ENCODE measurements at regions not wholly inside any gene's neighbourhood (a gene's known extent, or its start where the extent isn't known, plus 50 kb on each side); places are given as distances from the start of the nearest gene placed in this dataset.
"Not testable (repeated sequence)": the region's sequence is repeated elsewhere in the genome, so short reads cannot be mapped to it uniquely, and the experiment has no call there.

DNA sequence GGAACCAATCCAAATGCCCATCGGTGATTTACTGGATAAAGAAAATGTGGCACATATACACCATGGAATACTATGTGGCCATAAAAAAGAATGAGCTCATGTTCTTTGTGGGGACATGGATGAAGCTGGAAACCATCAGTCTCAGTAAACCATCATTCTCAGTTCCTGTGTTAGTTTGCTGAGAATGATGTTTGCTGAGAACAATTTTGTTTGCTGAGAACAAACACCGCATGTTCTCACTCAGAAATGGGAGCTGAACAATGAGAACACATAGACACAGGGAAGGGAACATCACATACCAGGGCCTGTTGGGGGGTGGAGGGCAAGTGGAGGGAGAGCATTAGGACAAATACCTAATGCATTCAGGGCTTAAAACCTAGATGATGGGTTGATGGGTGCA lies 185.5 kb downstream of the ANXA1 start:
- not testable (repeated sequence) for DNase-seq

DNA sequence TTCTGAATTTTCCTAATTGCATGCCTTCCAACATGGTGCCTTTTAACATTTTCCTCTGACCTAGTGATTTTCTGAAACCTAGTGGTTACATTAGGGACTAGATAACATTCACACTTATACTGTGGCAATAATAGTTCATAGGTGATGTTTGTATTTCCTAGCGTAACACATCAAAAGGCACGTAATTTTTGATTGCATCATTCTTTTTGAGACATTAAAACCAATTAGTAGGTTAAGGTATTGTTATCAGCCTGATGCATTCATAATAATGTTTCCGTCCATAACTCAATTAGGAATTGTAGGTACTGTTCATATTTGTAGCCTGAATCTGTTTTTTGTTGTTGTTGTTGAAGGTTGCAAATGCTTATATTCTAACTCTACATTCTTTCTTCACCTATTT lies 192.4 kb downstream of the ANXA1 start:
- no peak for DNase-seq

DNA sequence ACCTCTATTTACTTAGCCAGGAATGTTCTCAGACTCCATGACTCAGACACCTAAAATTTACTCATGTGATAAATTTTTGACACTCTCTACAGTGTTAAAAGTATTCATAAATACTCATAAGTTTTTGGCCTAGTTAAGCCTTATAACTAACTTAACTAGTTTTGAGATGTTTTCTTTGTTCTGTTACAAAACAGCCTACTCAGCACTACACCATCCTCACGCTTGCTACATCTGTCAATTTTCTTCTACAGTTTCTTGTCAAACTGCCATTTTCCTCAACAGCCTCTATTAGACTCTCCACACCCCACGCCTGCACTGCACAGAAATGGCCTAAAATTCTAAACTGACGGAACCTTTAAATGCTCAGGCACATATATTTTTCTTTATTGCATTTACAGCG lies 195.5 kb downstream of the ANXA1 start:
- no peak for DNase-seq

DNA sequence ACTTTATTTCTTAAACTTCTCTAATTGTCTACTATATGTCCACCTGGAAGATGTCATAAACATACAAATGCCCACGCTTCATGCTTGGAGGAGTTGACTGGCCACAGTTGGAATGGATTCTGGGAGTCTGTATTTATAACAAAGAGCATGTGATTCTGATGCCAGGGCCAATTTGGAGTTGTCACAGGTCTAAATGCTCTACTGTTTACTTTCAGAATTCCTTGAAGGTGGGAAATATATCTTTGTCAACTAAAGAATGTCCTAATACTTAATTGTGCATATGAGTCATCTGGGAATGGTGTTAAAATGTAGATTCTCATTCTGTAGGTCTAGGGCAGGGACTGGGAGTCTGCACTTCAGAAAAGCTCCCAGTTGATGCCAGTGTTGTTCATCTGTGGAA lies 196.1 kb downstream of the ANXA1 start:
- DNase-seq: no peak

DNA sequence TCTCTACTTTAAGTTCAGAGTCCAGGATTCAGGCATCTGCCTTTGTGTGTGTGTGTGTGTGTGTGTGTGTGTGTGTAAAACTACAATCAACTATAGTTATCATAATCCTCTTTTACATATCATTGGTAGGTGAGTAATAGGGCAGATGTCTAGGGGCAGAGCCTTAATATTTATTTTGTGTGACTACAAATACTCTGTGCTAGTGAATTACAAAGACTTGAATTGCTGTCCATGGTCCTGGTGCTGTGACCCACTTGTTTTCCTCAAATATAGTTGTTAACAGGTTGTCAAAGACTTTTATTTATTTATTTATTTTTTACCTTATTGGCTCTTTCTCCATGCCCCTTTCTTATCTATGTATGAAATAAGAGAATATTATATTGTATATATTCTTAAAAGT lies 196.8 kb downstream of the ANXA1 start:
- DNase-seq: no peak

DNA sequence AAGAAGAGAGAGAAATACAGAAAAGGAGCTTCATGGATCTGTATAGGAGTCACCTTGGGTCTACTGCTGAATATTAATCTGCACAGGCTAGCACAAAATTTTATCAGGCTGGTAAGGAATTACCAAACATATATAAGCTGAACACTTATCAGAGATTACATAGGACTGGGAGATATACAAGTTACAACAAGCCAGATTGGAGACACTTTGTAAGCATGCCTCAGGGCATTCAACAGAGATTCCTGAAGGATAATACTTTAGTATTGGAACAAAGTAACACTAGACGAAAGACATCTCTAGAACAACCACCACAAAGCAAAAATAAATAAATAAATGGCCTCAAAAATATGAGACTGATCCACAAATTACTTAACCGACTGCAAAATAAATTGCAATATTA lies 197.8 kb downstream of the ANXA1 start:
- DNase-seq: no peak

DNA sequence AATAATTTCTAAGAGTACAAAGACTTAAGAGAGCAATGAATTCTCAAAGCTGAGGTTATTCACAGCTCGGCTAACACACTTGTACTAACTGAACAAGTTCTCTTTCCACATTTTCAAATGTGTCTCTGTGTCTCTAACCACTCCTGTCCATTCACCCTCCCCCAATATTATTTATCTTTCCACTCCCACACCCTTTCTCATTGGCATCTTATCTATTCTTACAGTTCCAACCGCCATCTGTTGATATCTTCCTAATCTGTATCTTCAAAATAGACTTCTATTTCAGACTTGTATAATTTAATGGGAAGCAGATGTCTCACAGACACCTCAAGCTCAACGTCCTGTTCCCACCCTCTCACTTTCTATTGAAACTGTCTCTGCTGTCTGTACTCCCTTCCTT lies 205.9 kb downstream of the ANXA1 start:
- no peak for DNase-seq

DNA sequence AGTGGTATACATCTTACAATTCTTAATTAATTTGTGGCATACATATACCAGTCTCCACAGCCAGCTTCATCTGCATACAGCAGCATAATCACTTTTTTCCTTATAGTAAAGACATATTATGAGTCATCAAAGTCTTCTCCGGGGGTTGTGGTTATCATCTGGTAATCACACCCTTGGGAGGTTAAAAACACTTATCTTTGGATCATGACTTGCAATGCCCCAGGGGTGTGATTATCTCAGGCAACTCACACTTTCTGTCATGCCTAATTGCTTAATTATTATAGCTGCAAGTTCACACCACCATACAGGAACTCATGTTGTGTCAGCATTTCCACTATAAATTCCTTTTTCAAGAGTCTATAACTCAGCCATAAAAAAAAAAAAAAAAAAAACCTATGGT lies 218.4 kb downstream of the ANXA1 start:
- no peak for DNase-seq

DNA sequence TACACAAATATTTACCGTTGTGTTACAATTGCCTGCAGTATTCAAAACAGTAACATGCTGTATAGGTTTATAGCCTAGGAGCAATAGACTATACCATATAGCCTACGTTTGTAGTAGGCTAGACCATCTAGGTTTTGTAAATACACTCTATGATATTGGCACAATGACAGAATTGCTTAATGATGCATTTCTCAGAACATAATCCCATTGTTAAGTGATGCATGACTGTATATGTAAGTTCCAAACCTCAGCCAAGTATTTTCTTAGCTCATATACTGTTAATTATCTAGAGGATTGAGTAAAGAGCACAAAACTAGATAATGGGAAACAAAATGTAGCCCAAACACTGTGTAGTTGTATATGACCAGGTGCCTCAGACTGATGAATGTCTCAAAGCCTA lies 220.1 kb downstream of the ANXA1 start:
- no peak for DNase-seq

DNA sequence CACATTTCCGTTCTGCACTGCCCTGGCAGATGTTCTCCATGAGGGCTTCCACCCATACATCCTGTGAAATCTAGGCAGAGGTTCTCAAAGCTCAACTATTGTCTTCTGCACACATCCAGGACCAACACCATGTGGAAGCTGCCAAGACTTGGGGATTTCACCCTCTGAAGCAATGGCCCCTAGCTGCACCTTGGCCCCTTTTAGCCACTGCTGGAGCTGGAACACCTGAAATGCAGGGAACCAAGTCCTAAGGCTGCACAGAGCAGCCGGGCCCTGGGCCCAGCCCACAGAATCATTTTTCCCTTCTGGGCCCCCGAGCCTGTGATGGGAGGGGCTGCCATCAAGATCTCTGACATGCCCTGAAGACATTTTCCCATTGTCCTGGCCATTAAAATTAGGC lies 228.7 kb downstream of the ANXA1 start:
- DNase-seq: no peak

DNA sequence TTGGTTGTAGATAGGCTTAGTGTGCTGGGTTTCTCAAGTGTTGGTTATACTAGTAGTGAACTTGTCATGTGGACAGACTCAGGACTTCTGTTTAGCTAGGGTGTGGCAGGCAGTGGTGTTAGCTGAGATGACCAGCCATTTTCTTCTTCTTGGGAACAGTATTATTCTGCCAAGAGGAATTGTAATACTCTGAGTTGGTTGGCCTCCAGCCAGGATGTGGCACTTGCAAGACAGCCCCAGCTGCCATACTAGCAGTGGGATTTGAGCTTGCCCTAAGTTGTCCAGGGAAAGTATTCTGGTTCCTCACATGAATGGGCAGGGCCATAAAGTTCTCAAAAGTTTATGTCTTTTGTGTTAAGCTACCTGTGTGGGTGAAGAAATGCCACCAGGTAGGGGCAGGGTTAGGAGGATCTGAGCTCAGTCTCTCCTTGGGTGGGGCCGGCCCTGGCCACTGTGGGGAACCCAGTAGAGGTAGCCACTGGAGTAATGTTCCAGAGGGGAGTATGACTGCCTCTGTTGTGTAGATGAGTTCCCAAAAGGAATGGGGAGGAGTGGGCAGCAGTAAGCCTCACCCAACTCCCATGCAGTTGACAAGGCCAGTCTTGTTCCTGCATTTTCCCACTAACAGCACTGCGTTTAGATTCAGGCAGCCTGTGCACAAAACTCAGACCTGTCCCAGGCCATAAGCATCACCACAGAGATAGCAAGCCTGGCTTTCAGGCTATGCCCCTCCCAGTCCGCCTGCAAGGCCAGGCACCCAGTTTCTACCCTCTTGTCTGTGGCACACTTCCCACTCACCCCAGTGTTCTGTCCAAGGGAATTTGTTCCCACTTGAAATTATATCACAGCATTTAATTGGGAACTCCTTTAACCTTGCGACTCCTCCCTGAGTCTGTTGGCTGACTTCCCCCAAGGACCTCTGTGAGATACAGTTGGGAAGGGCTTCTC lies 250.7 kb downstream of the ANXA1 start:
- no peak for DNase-seq

DNA sequence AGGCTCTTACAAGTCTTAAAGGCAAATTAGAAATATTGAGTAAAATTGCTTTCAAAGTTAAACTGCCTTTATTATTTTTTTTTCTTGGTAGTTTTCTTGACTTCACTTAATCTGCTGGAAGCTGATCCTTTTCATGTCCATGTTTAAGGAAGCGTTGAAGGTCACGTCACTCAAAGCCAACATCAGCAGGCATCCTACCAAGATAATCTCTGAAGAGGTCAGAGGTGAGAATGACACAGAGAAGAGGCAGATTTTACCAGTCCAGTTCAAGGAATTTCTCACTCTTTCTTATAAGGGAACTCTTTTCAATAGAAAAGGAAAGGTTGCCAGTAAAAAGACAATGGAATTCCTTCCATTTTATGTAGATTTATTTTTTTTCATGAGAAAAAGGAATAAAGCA lies 259.8 kb downstream of the ANXA1 start:
- DNase-seq: no peak

DNA sequence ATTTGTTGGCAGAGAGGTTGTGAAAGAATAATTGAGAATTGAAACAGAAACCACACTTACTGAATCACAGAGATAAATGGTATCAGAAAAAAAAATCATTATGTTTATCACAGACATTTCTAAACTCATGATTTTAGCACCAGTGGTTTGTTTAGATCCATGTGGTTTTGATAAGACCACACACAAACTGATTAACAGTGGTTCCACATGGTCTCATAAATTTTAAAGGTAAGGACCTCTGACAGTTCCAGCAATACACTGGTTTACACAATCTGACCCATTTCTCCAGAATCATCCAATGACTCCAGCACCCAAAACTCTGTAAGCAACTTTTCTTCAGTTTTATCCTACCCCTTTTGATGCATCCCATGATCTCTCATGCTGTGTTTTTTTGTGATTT lies 261.2 kb downstream of the ANXA1 start:
- no peak for DNase-seq

DNA sequence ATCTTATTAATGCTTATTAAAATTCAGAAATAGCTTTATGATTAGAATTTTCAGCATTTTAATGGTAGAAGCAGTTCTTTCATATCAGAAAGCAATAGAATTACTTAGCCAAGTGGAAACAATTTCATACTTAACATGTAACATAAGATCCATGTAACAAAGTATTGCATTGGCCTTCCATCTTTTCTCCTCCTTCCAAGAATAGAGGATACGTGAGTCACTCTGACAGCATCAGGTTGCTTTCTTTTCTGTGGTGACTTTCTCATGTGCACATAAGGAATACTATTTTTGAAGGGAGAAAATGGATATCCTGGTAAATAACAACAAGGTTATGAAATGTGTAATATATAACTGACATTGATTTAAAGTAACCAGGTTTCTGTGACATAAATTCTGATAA lies 272.2 kb downstream of the ANXA1 start:
- no peak for DNase-seq

DNA sequence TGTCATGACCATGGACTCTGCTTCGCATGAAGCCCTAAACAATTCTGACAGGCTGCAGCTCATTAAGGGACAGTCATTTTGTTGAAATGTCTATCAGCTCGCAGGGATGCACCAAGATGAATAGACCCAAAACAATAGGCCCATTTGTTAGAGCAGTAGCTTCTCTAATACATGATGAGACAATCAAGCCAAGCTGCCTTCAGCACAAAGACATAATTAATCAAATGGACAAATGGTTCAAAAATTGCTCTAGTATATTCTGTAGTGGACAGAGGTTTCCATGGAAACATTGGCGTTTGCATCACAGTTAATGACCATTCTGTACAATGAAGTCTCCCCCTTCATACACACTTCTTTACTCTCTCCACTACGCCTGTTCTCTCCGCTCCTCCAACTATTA lies 274.6 kb downstream of the ANXA1 start:
- DNase-seq: peak in 7 of 58 donors; percentile 1 to 32 (median 3)

DNA sequence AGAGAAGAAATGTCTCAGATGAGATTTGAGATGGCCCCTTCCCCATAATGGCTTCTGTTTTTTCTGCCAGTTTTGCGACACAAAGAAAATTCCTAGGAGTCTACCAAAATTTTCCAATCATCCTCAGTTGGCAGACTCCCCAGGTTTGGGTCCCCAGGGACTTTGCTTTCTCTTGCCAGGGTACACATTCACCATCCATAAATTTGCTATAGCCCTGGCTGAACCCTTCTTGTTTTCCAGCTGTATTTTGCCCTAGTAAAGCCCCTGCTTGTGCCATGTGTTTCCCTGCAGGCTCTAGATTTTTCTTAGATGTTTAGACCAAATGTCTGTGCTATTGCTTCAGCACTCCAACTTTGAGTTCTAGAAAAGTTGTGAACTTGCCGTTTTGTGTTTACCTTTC lies 283.2 kb downstream of the ANXA1 start:
- no peak for DNase-seq

DNA sequence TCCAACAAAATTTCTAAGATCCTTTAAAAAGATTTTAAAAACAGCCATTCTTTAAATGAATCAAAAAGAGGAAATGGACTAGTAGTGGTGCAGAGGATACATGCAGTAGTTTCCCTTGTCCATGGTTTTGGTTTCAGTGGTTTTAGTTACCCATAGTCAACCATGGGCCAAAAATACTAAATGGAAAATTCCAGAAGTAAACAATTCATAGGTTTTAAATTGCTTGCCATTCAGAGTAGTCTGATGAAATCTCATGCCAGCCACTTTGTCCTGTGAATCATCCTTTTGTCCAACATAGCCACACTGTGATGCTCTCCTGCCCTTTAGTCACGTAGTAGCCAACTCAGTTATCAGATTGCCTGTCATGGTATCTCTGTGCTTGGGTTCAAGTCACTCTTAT lies 286.1 kb downstream of the ANXA1 start:
- no peak for DNase-seq

DNA sequence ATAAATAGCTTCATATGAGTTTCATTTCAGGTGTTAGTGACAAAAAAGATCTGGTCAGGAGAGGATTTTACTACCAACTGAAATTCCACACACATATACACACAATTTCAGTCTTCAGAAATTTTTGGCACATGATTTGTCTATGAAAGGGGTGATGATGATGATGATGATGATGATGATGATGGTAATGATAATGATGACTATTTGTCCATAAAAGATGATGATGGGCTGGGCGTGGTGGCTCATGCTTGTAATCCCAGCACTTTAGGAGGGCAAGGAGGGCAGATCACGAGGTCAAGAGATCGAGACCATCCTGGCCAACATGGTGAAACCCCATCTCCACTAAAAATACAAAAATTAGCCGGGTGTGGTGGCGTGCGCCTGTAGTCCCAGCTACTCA lies 288.2 kb downstream of the ANXA1 start:
- not testable (repeated sequence) for DNase-seq

DNA sequence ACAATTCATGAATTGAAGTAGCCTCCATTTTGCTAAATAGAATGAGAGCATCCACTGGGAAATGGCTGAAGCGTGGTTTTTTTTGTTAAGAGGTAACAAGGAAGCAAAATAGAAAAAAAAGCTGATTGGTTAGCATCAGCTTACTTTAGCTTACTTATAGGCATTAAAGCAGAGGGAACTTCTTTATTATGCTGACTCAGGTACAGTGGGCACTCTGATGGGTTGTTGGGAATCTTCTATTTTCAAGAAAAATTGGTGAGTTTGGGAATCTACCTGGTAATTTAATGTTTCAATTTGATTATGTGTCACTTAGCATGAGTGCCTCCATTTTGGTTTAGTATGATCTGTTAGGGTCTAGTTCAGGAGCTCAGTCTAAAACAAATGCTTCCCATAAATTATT lies 289.6 kb downstream of the ANXA1 start:
- DNase-seq: no peak

DNA sequence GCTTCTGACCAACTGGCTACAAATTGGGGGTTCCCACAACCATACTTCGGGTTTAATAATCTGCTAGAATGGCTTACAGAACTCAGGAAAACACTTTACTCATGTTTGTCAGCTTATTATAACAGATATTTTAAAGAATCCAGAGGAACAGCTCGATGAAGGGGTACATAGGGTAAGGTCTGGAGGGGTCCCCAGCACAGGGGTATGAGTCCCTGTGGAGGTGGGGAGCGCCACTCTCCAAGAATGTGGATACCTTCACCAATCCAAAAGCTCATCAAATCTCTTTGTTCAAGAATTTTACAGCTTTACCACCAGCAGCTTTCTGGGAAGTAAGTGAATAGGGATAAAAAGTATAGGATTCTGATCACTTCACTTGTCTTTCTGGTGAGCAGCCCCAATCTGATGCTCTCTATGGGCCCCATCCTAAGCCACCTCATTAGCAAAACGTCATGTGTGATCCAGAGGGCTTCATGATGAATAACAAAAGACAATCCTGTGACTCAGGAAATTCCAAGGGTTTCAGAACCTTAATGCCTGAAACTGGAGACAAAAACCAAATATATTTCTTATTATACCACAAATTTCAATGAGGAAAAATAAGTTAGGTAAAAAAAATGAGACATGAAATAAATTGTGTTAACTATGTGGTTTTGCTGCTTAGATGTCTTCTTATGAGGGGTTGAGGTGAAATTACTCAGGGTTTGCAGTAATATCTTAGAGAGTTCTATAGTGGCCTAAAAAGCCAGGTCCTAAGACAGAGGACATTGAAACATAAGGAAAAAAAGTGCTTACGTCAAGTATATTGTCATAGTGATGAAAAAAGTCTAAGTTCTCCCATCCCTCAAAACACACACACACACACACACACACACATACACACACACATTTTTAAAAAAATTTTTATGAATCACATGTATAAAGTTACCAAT lies 290.5 kb downstream of the ANXA1 start:
- DNase-seq: no peak

DNA sequence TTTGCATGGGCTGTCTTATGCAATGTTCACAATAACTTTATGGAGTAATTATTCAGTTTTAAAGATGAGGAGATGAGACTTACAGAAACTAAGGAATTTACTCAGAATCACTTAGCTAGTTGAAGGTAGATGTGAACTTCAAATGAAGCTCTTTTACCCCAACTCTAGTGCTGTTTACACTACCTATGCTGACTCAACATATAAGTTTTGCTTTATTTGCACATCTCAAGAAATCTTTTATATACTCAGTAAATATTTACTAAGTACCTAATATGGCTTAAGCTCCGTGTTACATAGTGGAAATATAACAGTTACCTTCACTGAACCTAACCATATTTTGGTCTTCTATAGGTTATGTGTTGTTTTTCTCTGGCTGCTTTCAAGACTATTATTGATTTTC lies 293.2 kb downstream of the ANXA1 start:
- DNase-seq: no peak

DNA sequence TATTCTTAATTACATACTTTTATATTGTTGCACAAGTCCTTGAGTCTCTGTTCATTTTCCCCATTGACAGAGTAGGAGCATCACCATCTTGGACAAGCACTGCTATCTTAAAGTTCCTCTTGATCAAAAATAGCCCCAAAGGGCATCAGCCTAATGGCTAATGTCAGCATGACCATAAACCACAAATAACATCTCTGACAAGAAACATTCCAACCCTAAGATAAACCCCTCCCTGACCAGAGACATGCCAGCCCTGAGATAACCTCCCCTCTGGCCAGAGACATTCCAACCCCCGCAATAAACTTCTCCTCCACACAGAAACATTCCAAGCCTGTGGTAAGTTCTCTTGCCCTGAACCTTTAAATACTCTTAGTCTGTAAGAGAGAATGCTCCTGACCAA lies 293.7 kb downstream of the ANXA1 start:
- not testable (repeated sequence) for DNase-seq
